Kidney epithelial cell (primary cell): ENCODE measurements at regions not wholly inside any gene's neighbourhood (a gene's known extent, or its start where the extent isn't known, plus 50 kb on each side); places are given as distances from the start of the nearest gene placed in this dataset.

Source experiments
- DNase-seq: peaks from one replicate; pipeline ENCODE4 v3.0.0-alpha.2; 2010; ENCODE audit warnings: low read depth
- H3K27me3 ChIP-seq: 2 replicates; pipeline ENCODE4 v1.6.0; 2011; ENCODE audit warnings: low read length; ENCODE audit not compliant: control insufficient read depth, insufficient read depth
- H3K36me3 ChIP-seq: 2 replicates; pipeline ENCODE4 v1.5.1; 2011; ENCODE audit warnings: low read length; ENCODE audit not compliant: control insufficient read depth, insufficient read depth
- H3K4me3 ChIP-seq: 2 replicates; pipeline ENCODE4 v1.5.1; 2011; ENCODE audit warnings: low read depth, mild to moderate bottlenecking, control low read depth, low read length
- TF ChIP-seq, protein P1 (sequence below): IDR thresholded peaks from 2 replicates; pipeline ENCODE4 v1.5.1; 2011; ENCODE audit warnings: mild to moderate bottlenecking, moderate library complexity, low read length, control low read depth, inconsistent platforms; ENCODE audit not compliant: insufficient read depth, poor library complexity, severe bottlenecking

DNA sequence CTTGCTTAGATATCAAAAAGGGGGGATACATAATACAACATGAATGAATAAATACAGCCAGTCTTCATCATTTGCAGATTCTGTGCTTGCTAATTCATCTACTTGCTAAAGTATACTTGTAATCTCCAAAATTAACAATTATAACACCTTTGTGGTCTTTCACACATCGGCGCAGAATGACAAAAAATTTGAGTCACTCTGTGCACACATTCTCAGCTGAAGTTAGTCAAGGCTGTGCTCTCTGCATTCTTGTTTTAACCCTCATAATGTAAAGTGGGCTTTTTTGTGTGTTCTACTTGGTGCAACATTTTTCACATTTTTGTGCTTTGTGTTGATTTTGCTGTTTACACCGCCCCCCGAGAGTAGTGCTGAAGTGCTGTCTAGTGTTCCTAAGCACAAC is 65.8 kb upstream of the GPRIN3 start:
- TF ChIP-seq, protein P1, sequence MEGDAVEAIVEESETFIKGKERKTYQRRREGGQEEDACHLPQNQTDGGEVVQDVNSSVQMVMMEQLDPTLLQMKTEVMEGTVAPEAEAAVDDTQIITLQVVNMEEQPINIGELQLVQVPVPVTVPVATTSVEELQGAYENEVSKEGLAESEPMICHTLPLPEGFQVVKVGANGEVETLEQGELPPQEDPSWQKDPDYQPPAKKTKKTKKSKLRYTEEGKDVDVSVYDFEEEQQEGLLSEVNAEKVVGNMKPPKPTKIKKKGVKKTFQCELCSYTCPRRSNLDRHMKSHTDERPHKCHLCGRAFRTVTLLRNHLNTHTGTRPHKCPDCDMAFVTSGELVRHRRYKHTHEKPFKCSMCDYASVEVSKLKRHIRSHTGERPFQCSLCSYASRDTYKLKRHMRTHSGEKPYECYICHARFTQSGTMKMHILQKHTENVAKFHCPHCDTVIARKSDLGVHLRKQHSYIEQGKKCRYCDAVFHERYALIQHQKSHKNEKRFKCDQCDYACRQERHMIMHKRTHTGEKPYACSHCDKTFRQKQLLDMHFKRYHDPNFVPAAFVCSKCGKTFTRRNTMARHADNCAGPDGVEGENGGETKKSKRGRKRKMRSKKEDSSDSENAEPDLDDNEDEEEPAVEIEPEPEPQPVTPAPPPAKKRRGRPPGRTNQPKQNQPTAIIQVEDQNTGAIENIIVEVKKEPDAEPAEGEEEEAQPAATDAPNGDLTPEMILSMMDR = no peak
- no peaks in the 10 kb centered on the region for H3K27me3 ChIP-seq
- no peak overlapping the region for H3K4me3 ChIP-seq
- H3K36me3 ChIP-seq = no peaks in the 10 kb centered on the region
- no peak for DNase-seq

DNA sequence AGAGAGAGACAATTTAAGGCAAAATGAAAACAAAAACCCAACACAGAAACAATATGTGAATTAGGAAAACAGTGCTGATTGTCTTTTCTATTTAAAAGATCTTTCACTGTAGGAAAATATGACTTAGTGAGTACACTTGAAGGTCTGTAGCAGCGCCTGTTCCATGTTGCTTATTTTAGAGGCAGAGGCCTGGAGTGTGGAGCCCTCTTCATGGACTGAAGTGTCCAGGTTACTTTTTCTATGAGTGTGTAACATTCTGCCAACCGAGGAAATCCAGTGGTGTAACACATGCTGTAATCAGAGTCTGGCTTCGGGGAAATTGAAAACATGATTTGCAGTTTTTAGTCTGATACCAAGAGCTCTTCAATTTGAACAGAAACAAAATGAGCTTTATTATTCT is 64.0 kb upstream of the GPRIN3 start:
- H3K4me3 ChIP-seq = no peak overlapping the region
- TF ChIP-seq, protein P1 = no peak
- DNase-seq = no peak
- H3K27me3 ChIP-seq = no peaks in the 10 kb centered on the region
- no peaks in the 10 kb centered on the region for H3K36me3 ChIP-seq

DNA sequence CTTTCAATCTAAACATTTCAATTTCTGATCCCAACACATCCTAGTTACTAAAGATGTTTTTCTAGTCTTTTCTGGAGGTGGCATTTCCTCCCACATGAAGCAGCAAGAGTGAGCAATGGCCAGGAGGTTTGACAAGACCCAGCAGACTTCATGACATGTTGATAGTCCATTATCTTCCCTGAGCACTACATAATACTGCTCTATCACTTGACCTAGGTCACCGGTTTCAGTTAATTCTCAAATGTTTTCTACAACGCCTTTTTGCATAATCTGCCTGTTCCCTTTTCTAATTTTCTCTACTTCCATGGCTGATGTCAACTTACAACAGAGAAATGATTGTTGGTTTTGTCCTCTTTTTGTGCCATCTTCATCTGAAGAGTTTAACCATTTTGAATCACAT is 62.0 kb upstream of the GPRIN3 start:
- Histone ChIP-seq H3K27me3 (no peaks in the 10 kb centered on the region), H3K36me3 (no peaks in the 10 kb centered on the region), H3K4me3 (no peak overlapping the region)
- TF ChIP-seq, protein P1 = no peak
- no peak for DNase-seq

DNA sequence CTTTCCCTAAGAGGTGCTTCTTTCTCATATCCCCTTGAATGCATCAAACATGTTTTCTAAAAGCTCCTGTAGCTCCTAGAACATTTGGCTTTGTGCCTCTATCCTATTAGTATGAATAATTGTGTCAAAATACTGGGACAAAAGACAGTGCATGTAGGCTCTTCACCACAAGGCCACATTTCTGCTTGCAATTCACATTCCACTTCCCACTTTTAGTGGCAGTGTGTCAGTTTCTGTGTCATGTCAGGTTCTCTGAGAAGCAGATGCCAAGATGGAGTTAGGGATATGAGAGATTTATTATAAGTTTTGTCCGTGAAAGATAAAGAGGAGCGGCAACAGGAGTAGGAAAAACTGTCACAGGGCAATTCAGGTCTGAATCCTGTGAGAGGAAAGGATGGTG is 61.3 kb upstream of the GPRIN3 start:
- TF ChIP-seq, protein P1 = no peak
- no peaks in the 10 kb centered on the region for H3K27me3 ChIP-seq
- H3K4me3 ChIP-seq = no peak overlapping the region
- no peak for DNase-seq
- H3K36me3 ChIP-seq = no peaks in the 10 kb centered on the region

DNA sequence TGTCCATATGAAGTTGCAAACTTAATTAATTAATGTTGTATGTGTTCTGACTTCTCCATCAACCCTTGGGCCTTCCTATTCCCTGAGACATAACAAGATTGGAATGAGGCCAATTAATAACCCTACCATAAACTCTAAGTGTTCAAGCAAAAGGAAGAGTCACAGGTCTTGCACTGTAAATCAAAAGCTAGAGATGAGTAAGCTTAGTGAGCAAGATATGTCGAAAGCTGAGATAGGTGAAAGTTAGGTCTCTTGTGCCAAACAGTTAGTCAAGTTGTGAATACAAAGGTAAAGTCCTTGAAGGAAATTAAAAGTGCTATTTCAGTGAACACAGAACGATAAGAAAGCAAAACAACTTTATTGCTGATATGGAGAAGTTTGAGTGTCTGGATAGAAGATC is 58.2 kb upstream of the GPRIN3 start:
- H3K36me3 ChIP-seq = no peaks in the 10 kb centered on the region
- TF ChIP-seq, protein P1 = no peak
- DNase-seq = no peak

DNA sequence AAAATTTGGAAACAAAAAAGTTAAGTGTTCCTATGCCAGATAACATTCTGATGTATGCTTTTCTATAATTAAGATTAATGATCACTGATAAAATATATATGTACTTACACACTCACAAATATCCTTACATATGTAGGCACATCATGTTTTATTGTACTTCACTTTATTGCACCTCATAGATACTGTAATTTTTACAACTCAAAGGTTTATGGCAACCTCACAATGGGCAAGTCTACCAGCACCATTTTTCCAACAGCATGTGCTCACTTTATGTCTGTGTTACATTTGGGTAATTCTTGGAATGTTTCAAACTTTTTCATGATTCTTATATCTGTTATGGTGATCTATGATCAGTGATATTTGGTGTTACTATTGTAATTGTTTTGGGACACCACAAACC is 57.8 kb upstream of the GPRIN3 start:
- no peaks in the 10 kb centered on the region for H3K27me3 ChIP-seq
- TF ChIP-seq, protein P1 = no peak
- no peaks in the 10 kb centered on the region for H3K36me3 ChIP-seq
- DNase-seq = no peak
- no peak overlapping the region for H3K4me3 ChIP-seq

More for the DNA sequence above, 58.2 kb upstream of the GPRIN3 start:
- Histone ChIP-seq H3K4me3 (no peak overlapping the region), H3K27me3 (no peaks in the 10 kb centered on the region)
